ENCODE measurements at regions not wholly inside any gene's neighbourhood (a gene's known extent, or its start where the extent isn't known, plus 50 kb on each side); places are given as distances from the start of the nearest gene placed in this dataset.

- H3K36me3 Mint-ChIP-seq, result no peaks in the 10 kb centered on the region
- no peak overlapping the region for H3K27ac Mint-ChIP-seq
Observed at GRCh38 chr5:125492977-125493376, 746.5 kb upstream of the ZNF608 start.

DNA sequence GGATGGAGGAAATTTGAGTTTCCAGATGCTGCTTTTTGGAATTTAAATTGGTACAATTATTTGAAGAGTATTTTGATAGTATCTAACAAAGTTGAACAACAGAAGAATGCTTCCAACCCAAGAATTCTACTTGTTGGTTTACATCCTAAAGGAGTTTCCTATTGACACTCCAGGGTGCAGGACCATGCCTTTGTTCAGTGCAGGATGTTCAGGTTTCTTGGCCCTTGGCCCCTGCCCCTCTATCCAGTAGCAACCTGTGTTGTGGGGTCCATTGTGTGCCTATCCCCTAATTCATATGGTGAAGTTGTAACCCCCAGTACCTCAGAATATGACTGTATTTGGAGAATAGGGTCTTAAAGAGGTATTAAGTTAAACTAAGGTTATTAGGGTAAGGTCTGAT, 750.0 kb upstream of the ZNF608 start:
- Mint-ChIP-seq H3K27ac (no peak overlapping the region), H3K4me3 (no peak overlapping the region), H3K4me1 (peaks cover 13% of the 10 kb centered on the region), H3K9me3 (peaks cover 11% of the 10 kb centered on the region), H3K27me3 (ENCODE audit: low read depth) (peaks cover 2% of the 10 kb centered on the region), H3K36me3 (no peaks in the 10 kb centered on the region)
- no peak for DNase-seq (ENCODE audit: low spot score in 2 of 2, unreplicated experiment in 2 of 2)
- TF ChIP-seq CTCF (IDR thresholded peaks at IDR 0.05; ENCODE audit: unreplicated experiment), result no peak

More at GRCh38 chr5:125492977-125493376, 746.5 kb upstream of the ZNF608 start:
- no peak for TF ChIP-seq CTCF (IDR thresholded peaks at IDR 0.05; ENCODE audit: unreplicated experiment)
- H3K4me1 Mint-ChIP-seq, result peaks cover 13% of the 10 kb centered on the region
- DNase-seq (ENCODE audit: low spot score in 2 of 2, unreplicated experiment in 2 of 2), result no peak
- H3K9me3 Mint-ChIP-seq, result peaks cover 11% of the 10 kb centered on the region
- H3K4me3 Mint-ChIP-seq, result no peak overlapping the region
- no peaks in the 10 kb centered on the region for H3K27me3 Mint-ChIP-seq (ENCODE audit: low read depth)

DNA sequence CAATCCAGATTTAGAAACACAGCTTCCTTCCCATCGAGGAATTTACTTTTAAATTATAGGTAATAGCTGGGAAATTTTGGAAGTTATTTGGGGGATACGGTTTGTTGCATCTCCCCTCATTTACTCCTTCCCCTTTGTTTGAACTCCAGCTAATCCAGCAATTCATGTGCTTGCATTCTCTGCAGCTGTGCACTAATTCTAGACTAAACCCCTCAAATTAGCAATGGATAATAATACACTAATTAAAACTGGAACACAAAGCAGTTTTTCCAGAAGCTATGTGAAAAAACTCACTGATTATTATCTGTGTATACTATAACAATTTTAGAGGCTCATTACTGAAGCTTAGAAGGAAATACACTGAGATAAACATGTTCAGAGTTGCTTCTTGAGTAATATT, 751.2 kb upstream of the ZNF608 start:
- no peak for TF ChIP-seq CTCF (IDR thresholded peaks at IDR 0.05; ENCODE audit: unreplicated experiment)
- no peak overlapping the region for H3K4me3 Mint-ChIP-seq
- peaks cover 11% of the 10 kb centered on the region for H3K9me3 Mint-ChIP-seq
- H3K27me3 Mint-ChIP-seq (ENCODE audit: low read depth), result peaks cover 2% of the 10 kb centered on the region
- peaks cover 7% of the 10 kb centered on the region for H3K4me1 Mint-ChIP-seq
- DNase-seq (ENCODE audit: low spot score in 2 of 2, unreplicated experiment in 2 of 2), result no peak
- H3K27ac Mint-ChIP-seq, result no peak overlapping the region
- no peaks in the 10 kb centered on the region for H3K36me3 Mint-ChIP-seq

DNA sequence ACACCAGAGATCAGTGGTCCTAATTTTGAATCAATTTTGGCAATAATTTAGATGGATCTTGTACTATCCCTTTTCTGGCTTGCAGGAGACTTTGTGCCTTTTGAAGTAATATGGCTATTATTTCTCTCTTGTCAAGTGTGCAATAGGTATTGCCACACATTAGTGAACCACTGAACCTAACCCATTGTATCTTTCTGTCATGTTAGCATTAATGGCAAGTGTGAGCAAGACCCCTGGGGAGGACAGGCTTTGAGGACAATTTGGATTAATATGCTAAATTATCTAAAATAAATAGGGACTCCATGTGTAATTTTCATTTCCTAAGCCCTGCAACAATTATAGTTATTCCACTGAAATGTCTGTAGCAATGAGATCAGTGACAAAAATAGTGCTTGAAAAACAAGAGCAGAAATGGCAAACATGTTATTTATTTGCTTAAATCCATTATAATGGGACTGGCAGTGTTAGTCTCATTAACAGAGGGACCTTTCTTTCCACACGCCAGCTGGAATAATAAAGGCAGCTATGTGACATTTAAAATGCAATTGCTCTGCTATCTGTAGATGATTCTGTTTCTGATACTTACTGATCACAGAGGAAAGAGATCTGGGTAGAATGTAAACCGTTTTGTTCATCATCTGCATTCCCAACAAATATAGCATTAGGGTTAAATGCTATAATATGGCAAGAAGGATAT, 753.3 kb upstream of the ZNF608 start:
- DNase-seq (ENCODE audit: low spot score in 2 of 2, unreplicated experiment in 2 of 2), result no peak
- H3K4me3 Mint-ChIP-seq, result no peak overlapping the region
- peaks cover 4% of the 10 kb centered on the region for H3K4me1 Mint-ChIP-seq
- H3K27me3 Mint-ChIP-seq (ENCODE audit: low read depth), result peaks cover 2% of the 10 kb centered on the region
- H3K27ac Mint-ChIP-seq, result no peak overlapping the region
- no peaks in the 10 kb centered on the region for H3K9me3 Mint-ChIP-seq
- no peaks in the 10 kb centered on the region for H3K36me3 Mint-ChIP-seq
- no peak for TF ChIP-seq CTCF (IDR thresholded peaks at IDR 0.05; ENCODE audit: unreplicated experiment)

- no peak for DNase-seq (ENCODE audit: low spot score in 2 of 2, unreplicated experiment in 2 of 2)
- Mint-ChIP-seq H3K4me3 (no peak overlapping the region), H3K27me3 (ENCODE audit: low read depth) (peaks cover 2% of the 10 kb centered on the region), H3K36me3 (no peaks in the 10 kb centered on the region), H3K9me3 (no peaks in the 10 kb centered on the region), H3K4me1 (peaks cover 4% of the 10 kb centered on the region), H3K27ac (no peak overlapping the region)
- no peak for TF ChIP-seq CTCF (IDR thresholded peaks at IDR 0.05; ENCODE audit: unreplicated experiment)
Observed at GRCh38 chr5:125501396-125501795, 755.0 kb upstream of the ZNF608 start.
